Calu3 (cell line): ENCODE measurements at regions not wholly inside any gene's neighbourhood (a gene's known extent, or its start where the extent isn't known, plus 50 kb on each side); places are given as distances from the start of the nearest gene placed in this dataset.

Experiments
- BruUV-seq: library from RNA; stranded (reverse); fragments of 400-500 nt; replicated peaks from 2 replicates; lab custom pipeline; 2021; lab: Mats Ljungman, UMichigan
- CTCF ChIA-PET: fragments of 300-600 bp; sonication (Branson Sonifier 250); formaldehyde crosslinking; loops from one replicate; lab custom pipeline; 2022; ENCODE audit warnings: antibody characterized with exemption; lab: Charles Lee
- DNase-seq: peaks from one replicate; pipeline ENCODE4 v3.0.0; 2022
- H3K27ac Mint-ChIP-seq: one replicate; pipeline ENCODE4 v1.8.0; 2022; ENCODE audit warnings: mixed read lengths; ENCODE audit not compliant: unreplicated experiment
- H3K27me3 Mint-ChIP-seq: one replicate; pipeline ENCODE4 v1.8.0; 2022; ENCODE audit warnings: mixed read lengths; ENCODE audit not compliant: unreplicated experiment
- H3K36me3 Mint-ChIP-seq: one replicate; pipeline ENCODE4 v1.8.0; 2022; ENCODE audit warnings: mild to moderate bottlenecking, moderate library complexity, mixed read lengths; ENCODE audit not compliant: insufficient read depth, unreplicated experiment
- H3K4me1 Mint-ChIP-seq: one replicate; pipeline ENCODE4 v1.8.0; 2022; ENCODE audit warnings: mild to moderate bottlenecking, low read depth, mixed read lengths; ENCODE audit not compliant: unreplicated experiment
- H3K4me3 Mint-ChIP-seq: one replicate; pipeline ENCODE4 v1.8.0; 2022; ENCODE audit warnings: mild to moderate bottlenecking, low read depth, moderate library complexity, mixed read lengths; ENCODE audit not compliant: unreplicated experiment
- H3K9me3 Mint-ChIP-seq: one replicate; pipeline ENCODE4 v1.8.0; 2022; ENCODE audit warnings: low read depth, mixed read lengths; ENCODE audit not compliant: unreplicated experiment
- CTCF ChIP-seq: fragments of 200-600 bp; IDR thresholded peaks from one replicate; pipeline ENCODE4 v1.8.0; 2022; ENCODE audit warnings: antibody characterized with exemption; ENCODE audit not compliant: unreplicated experiment
- intact Hi-C: fragments of 100-400 bp; cut with micrococcal nuclease; formaldehyde crosslinking; loops from one replicate; pipeline ENCODE4 v1.10.0; 2022; ENCODE audit not compliant: unreplicated experiment

- H3K9me3 Mint-ChIP-seq: no peaks in the 10 kb centered on the region
- DNase-seq: peak; percentile 1
- intact Hi-C loops: no loop called here
- H3K27me3 Mint-ChIP-seq: no peaks in the 10 kb centered on the region
- H3K27ac Mint-ChIP-seq: no peak overlapping the region
- no peak overlapping the region for H3K4me3 Mint-ChIP-seq
- BruUV-seq: no TSS peak
- no peak for TF ChIP-seq CTCF
- H3K4me1 Mint-ChIP-seq: no peaks in the 10 kb centered on the region
- CTCF ChIA-PET: interaction anchor here (0.7 kb wide), 1 partner anchor 12 kb away, joined by 3 read pairs; no protein-coding TSS in a partner anchor
- H3K36me3 Mint-ChIP-seq: no peaks in the 10 kb centered on the region
Measured at GRCh38 chr9:118360036-118360435, 655.8 kb downstream of the TLR4 start.

GRCh38 chr9:118362123-118362522, 657.9 kb downstream of the TLR4 start:
- Mint-ChIP-seq H3K27ac (no peak overlapping the region), H3K27me3 (no peaks in the 10 kb centered on the region), H3K4me1 (no peaks in the 10 kb centered on the region), H3K36me3 (no peaks in the 10 kb centered on the region), H3K4me3 (no peak overlapping the region), H3K9me3 (no peaks in the 10 kb centered on the region)
- no peak for TF ChIP-seq CTCF
- BruUV-seq: no TSS peak
- no peak for DNase-seq
- intact Hi-C loops: no loop called here
- CTCF ChIA-PET: no interaction called here

GRCh38 chr9:118362596-118362995, 658.4 kb downstream of the TLR4 start:
- Mint-ChIP-seq H3K4me1 (no peaks in the 10 kb centered on the region), H3K27ac (no peak overlapping the region), H3K27me3 (no peaks in the 10 kb centered on the region), H3K9me3 (no peaks in the 10 kb centered on the region), H3K36me3 (no peaks in the 10 kb centered on the region), H3K4me3 (no peak overlapping the region)
- no peak for DNase-seq
- TF ChIP-seq CTCF: no peak
- CTCF ChIA-PET: no interaction called here
- intact Hi-C loops: no loop called here
- BruUV-seq: no TSS peak

- peaks cover 9% of the 10 kb centered on the region for H3K9me3 Mint-ChIP-seq
- no peaks in the 10 kb centered on the region for H3K27me3 Mint-ChIP-seq
- H3K36me3 Mint-ChIP-seq: no peaks in the 10 kb centered on the region
- no peak for DNase-seq
- no TSS peak for BruUV-seq
- CTCF ChIA-PET: no interaction called here
- intact Hi-C loops: no loop called here
- no peaks in the 10 kb centered on the region for H3K4me1 Mint-ChIP-seq
- H3K27ac Mint-ChIP-seq: no peak overlapping the region
- TF ChIP-seq CTCF: no peak
- H3K4me3 Mint-ChIP-seq: no peak overlapping the region
Measured at GRCh38 chr9:118364266-118365106, 660.3 kb downstream of the TLR4 start.
